Activated CD8-positive, alpha-beta T cell treated with anti-CD3 and anti-CD28 coated beads, Interleukin-2, amount 10 ng/mL, durations not matched to agents 7 days and 5 days (primary cell): ENCODE measurements at regions not wholly inside any gene's neighbourhood (a gene's known extent, or its start where the extent isn't known, plus 50 kb on each side); places are given as distances from the start of the nearest gene placed in this dataset.

ENCODE experiments used
- ATAC-seq: fragments of 150-1000 bp; cut with Tn5 transposase; one replicate; pipeline ENCODE4 v1.10.0; 2021; ENCODE audit warnings: moderate library complexity
- CTCF ChIA-PET: fragments of 350-600 bp; sonication (Branson Sonifier 250); formaldehyde crosslinking; loops from one replicate; lab custom pipeline; 2021; ENCODE audit warnings: antibody characterized with exemption; lab: Charles Lee
- POLR2A ChIA-PET: fragments of 350-600 bp; sonication (Branson Sonifier 250); formaldehyde crosslinking; loops from one replicate; lab custom pipeline; 2021; ENCODE audit warnings: antibody characterized with exemption; lab: Charles Lee
- DNase-seq: peaks from one replicate; pipeline ENCODE4 v3.0.0-alpha.2; 2020
- H3K27ac Mint-ChIP-seq: one replicate; pipeline ENCODE4 v1.8.0; 2021; ENCODE audit warnings: mild to moderate bottlenecking, mixed read lengths
- H3K27me3 Mint-ChIP-seq: one replicate; pipeline ENCODE4 v1.8.0; 2021; ENCODE audit warnings: low read depth, mixed read lengths
- H3K36me3 Mint-ChIP-seq: one replicate; pipeline ENCODE4 v1.8.0; 2021; ENCODE audit warnings: low read depth, mixed read lengths
- H3K4me1 Mint-ChIP-seq: one replicate; pipeline ENCODE4 v1.8.0; 2021; ENCODE audit warnings: low read depth, mixed read lengths
- H3K4me3 Mint-ChIP-seq: one replicate; pipeline ENCODE4 v1.8.0; 2021; ENCODE audit warnings: mild to moderate bottlenecking, mixed read lengths
- H3K9me3 Mint-ChIP-seq: one replicate; pipeline ENCODE4 v1.8.0; 2022; ENCODE audit warnings: mixed read lengths; ENCODE audit not compliant: insufficient read depth

DNA sequence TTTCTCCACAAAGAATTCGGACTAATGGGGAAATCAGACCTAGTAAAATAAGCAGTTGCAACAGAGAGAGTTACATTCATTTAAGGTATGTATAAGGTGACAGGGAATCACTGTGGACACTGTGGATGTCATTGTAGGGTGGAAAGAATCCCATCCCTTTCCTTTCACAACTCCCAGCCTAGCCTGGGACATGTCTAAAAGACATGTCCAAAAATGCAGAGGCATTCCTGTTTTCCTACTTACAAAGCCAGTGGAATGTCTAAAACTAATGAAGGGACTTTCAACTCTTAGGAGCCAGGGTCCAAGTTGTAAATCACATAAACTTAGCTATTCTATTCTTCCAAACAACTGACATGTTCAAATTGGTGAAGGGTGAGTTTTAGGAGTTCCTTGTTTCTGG is 511.0 kb downstream of the PRELID2 start:
- ATAC-seq (no peak), DNase-seq (no peak)
- peaks cover 9% of the 10 kb centered on the region for H3K9me3 Mint-ChIP-seq
- no peak overlapping the region for H3K27ac Mint-ChIP-seq
- H3K4me3 Mint-ChIP-seq = no peak overlapping the region
- H3K27me3 Mint-ChIP-seq = no peaks in the 10 kb centered on the region
- CTCF ChIA-PET = no interaction called here
- POLR2A ChIA-PET = no interaction called here
- no peaks in the 10 kb centered on the region for H3K36me3 Mint-ChIP-seq
- H3K4me1 Mint-ChIP-seq = no peaks in the 10 kb centered on the region

DNA sequence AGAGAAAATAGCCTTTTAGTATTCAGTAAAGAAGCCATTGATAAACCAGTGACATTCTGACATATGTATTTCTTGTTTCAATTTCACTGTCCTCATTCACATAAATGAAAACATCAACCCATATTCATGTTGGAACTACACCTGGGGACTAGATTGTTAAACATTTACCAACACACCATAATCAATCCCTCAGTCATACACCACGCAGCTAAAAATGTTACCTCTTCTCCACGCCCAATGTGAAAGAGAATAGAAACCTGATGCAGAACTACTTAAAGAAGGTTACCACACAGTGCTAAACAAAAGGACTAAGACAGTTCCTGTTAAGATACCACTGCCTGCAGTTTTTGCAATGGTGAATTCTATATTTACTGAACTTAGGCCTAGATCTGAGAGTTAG is 518.9 kb downstream of the PRELID2 start:
- no peaks in the 10 kb centered on the region for H3K4me1 Mint-ChIP-seq
- ATAC-seq = no peak

DNA sequence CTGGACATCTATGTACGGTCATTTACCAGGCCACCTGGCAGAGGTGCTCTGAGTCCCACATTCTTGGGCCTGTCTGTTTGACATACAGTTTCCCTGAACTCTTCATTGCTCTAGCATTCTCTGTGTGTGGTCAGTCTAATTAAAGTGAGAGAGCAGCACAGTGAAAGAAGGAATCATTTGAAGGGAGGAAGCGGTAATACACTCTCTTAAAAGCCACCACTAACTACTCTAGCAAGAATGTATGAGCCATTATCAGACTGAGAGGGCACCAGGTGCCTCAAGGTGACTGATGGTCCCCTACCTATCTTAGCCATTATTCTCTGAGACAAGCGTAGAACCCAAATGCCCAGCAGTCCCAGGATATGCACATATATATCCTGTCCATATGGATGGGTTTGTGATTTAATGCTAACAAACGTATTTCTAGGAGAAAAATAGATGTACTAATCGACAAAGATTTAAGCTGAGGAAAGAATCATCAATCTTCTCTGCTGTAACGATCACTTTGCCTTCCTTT is 527.2 kb downstream of the PRELID2 start:
- no peaks in the 10 kb centered on the region for H3K27me3 Mint-ChIP-seq
- H3K36me3 Mint-ChIP-seq = no peaks in the 10 kb centered on the region
- ChIA-PET CTCF (no interaction called here), POLR2A (no interaction called here)
- H3K4me3 Mint-ChIP-seq = no peak overlapping the region
- no peak for ATAC-seq
- H3K9me3 Mint-ChIP-seq = no peaks in the 10 kb centered on the region
- H3K27ac Mint-ChIP-seq = no peak overlapping the region
- no peaks in the 10 kb centered on the region for H3K4me1 Mint-ChIP-seq
- DNase-seq = no peak

More for the DNA sequence above, 518.9 kb downstream of the PRELID2 start:
- Mint-ChIP-seq H3K4me3 (no peak overlapping the region), H3K27me3 (no peaks in the 10 kb centered on the region), H3K36me3 (no peaks in the 10 kb centered on the region), H3K9me3 (peaks cover 3% of the 10 kb centered on the region), H3K27ac (no peak overlapping the region)
- POLR2A ChIA-PET = no interaction called here
- DNase-seq = no peak
- CTCF ChIA-PET = no interaction called here

DNA sequence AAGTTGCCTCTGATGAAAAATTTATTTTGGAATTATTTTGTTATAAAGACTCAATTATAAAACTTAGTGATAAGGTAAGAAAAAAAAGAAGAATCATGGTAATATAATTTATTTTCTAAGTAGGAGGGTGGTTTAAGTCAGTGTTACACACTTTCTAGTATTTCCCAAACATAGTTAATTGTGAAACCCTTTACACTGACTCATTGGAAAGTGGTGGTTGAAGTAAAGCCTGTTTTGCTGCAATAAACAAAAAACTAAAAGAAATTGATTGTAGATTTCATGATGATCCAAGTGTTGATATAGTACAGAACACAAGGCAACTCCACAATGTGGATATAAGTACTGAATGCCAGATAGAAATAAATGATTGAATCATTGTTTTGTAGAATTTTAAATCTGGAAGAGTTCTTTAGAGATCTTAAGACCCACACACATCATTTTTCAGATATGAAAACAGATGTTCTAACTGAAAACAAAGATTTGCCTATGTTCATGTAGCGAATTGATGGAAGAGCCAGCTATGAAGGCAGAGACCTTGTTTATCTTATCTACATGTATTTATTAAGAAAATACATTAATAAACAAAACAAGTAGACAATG is 539.8 kb downstream of the PRELID2 start:
- DNase-seq = no peak
- no peaks in the 10 kb centered on the region for H3K27me3 Mint-ChIP-seq
- no peak overlapping the region for H3K27ac Mint-ChIP-seq
- H3K9me3 Mint-ChIP-seq = no peaks in the 10 kb centered on the region
- ChIA-PET CTCF (no interaction called here), POLR2A (no interaction called here)
- no peak for ATAC-seq
- no peaks in the 10 kb centered on the region for H3K36me3 Mint-ChIP-seq
- no peak overlapping the region for H3K4me3 Mint-ChIP-seq
- no peaks in the 10 kb centered on the region for H3K4me1 Mint-ChIP-seq

DNA sequence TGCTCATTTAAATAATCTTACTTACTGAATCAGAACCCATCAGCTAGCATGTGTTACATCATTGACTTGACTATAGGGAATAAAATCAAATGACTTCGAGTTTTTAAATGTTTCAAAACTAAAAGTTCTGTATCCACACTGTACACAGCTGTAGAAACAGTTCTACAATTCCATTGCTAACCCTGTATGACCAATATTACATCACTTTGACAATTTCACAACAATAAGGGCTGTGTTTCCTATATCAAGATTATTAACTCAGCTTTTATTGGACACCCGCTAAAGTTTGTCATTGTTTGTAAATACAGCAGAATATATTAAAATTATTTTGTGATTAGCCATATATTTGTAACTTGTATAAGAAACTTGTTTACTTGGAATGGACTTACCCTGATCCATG is 540.8 kb downstream of the PRELID2 start:
- Mint-ChIP-seq H3K36me3 (no peaks in the 10 kb centered on the region), H3K4me3 (no peak overlapping the region), H3K27me3 (no peaks in the 10 kb centered on the region), H3K9me3 (no peaks in the 10 kb centered on the region), H3K4me1 (no peaks in the 10 kb centered on the region), H3K27ac (no peak overlapping the region)
- POLR2A ChIA-PET = no interaction called here
- no peak for DNase-seq
- CTCF ChIA-PET = no interaction called here
- no peak for ATAC-seq

DNA sequence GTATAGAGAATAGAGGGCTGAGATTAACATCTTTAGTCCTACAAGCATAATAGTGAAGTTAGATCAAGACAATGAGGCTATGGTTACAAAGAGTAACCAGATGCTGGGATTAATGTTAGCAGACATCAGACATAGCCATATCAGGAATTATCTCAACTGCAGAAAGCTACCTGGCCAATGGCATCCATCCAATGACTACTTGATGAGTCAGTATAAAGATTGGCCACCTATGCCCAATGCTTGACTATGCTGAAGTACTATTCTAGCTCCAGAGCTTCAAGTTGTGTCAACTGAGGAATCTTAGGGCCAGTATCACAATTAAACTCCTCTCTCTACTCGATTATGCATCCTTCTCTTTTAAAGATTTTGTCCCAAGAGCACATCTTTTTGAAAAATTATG is 541.4 kb downstream of the PRELID2 start:
- no peak for ATAC-seq

DNA sequence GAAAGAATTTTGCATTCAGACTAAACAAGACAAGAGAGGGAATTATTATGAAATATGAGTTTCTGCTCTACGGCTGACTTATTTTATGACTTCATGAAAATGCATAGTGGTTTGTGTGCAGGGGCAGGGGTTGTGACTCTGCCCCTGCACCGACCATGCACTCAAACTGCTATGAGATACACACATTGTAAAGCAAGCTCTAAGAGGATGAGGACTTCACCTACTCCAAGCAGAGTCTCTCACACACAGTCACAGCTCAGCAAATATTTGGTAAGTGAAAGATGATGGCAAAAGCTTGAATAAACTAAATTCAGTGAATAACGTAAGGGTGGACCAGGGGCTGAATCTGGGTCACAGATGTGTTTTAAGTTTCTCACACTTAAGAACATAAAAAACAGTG is 542.9 kb downstream of the PRELID2 start:
- CTCF ChIA-PET = no interaction called here
- Mint-ChIP-seq H3K4me1 (no peaks in the 10 kb centered on the region), H3K36me3 (no peaks in the 10 kb centered on the region), H3K27ac (no peak overlapping the region), H3K9me3 (no peaks in the 10 kb centered on the region), H3K27me3 (no peaks in the 10 kb centered on the region), H3K4me3 (no peak overlapping the region)
- DNase-seq (no peak), ATAC-seq (no peak)
- POLR2A ChIA-PET = no interaction called here

More for the DNA sequence above, 541.4 kb downstream of the PRELID2 start:
- ChIA-PET CTCF (no interaction called here), POLR2A (no interaction called here)
- Mint-ChIP-seq H3K4me3 (no peak overlapping the region), H3K27me3 (no peaks in the 10 kb centered on the region), H3K4me1 (no peaks in the 10 kb centered on the region), H3K27ac (no peak overlapping the region), H3K9me3 (no peaks in the 10 kb centered on the region), H3K36me3 (no peaks in the 10 kb centered on the region)
- DNase-seq = no peak

DNA sequence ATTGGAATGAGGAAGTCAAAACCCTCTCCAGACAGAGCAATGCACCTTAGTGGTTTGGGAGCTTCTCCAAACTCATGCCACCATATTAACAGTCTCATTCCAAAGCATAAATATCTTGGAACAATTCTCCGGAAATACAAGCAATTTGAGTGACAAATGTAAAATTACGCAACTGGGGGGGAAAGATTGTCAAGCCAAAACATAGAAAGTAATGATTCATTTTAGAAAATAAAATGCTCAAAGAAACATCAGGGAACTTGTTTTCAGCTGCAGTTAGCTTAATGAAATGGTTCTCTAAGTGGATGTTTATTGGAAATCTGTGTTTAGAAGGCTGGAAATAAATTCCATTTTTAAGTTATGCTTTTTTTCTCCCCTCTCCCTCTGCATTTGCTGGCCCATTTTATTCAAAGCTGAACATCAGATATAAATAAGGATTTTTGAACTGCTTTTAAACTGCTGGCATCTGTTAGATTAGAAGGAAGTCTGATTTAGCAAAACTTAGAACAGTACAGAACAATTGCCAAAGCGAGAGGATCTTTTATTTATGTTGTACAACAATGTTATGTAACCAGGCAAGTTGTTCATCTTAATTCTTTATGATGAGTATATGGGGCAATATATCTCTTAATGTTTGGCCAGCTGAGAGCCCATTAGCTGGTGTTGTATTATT is 551.9 kb downstream of the PRELID2 start:
- Mint-ChIP-seq H3K36me3 (no peaks in the 10 kb centered on the region), H3K27ac (no peak overlapping the region), H3K27me3 (no peaks in the 10 kb centered on the region), H3K4me1 (no peaks in the 10 kb centered on the region), H3K9me3 (no peaks in the 10 kb centered on the region), H3K4me3 (no peak overlapping the region)
- ATAC-seq = no peak
- CTCF ChIA-PET = no interaction called here
- POLR2A ChIA-PET = no interaction called here
- DNase-seq = no peak

DNA sequence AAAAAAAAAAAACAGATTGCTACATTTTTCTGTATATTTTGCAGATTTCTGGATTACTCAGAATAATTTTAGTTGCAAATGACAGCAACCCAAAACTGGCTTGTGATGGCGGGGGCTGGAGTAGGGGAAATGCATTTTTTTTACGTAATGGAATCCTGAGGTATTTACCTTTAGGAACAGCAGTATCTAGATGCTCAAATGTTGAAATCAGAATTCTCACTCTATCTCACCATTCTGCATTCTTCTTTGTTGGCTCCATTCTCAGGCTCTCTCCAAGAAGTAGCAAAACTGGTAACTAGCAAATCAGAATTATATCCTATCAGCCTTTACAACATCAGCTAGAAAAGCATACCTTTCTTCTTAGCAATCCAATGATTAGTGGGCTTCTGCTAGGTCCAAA is 554.3 kb downstream of the PRELID2 start:
- no peaks in the 10 kb centered on the region for H3K27me3 Mint-ChIP-seq
- CTCF ChIA-PET = no interaction called here
- no peak for ATAC-seq

DNA sequence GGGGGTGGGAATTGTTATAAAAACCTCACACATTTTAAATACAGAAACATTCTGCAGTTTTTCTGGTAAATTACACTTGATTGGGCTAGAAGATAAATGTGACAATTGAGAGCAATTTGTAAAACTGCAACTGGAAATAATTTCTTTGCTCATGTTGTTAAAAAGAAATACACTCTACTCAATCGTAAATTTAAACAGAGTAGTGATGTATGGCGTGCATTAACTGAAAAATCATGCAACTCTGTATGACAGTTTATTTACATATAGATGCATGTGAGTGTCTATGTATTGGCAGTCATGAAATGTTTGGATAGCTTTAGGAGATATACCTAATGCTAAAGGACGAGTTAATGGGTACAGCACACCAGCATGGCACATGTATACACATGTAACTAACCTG is 554.9 kb downstream of the PRELID2 start:
- CTCF ChIA-PET = no interaction called here
- ATAC-seq = no peak

More for the DNA sequence above, 554.3 kb downstream of the PRELID2 start:
- DNase-seq = no peak
- Mint-ChIP-seq H3K4me1 (no peaks in the 10 kb centered on the region), H3K4me3 (no peak overlapping the region), H3K36me3 (no peaks in the 10 kb centered on the region), H3K9me3 (no peaks in the 10 kb centered on the region), H3K27ac (no peak overlapping the region)
- POLR2A ChIA-PET = no interaction called here

DNA sequence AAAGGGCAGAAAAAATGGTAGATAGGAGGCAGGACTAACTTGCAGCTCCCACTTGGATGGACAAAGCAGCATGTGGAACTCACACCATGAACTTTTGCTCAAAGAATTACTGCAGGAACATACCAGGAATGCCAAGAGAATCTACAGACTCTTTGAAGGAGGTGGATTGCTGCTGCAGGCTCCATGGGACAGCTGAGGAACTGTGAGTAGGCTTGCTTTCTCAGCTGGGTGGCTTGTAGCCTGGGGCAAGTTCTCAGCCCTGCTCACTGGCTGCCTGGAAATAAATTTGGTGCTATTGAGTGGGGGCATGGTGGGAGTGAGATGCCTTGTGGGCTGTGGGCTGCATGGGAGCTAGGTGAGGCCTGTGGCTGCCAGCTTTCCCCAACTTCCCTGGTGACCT is 574.5 kb downstream of the PRELID2 start:
- ChIA-PET POLR2A (no interaction called here), CTCF (no interaction called here)
- H3K4me3 Mint-ChIP-seq = no peak overlapping the region
- no peaks in the 10 kb centered on the region for H3K36me3 Mint-ChIP-seq
- H3K27ac Mint-ChIP-seq = no peak overlapping the region
- H3K9me3 Mint-ChIP-seq = peaks cover 5% of the 10 kb centered on the region
- ATAC-seq (no peak), DNase-seq (no peak)
- no peaks in the 10 kb centered on the region for H3K4me1 Mint-ChIP-seq
- no peaks in the 10 kb centered on the region for H3K27me3 Mint-ChIP-seq

More for the DNA sequence above, 554.9 kb downstream of the PRELID2 start:
- Mint-ChIP-seq H3K4me3 (no peak overlapping the region), H3K9me3 (no peaks in the 10 kb centered on the region), H3K4me1 (no peaks in the 10 kb centered on the region), H3K36me3 (no peaks in the 10 kb centered on the region), H3K27me3 (no peaks in the 10 kb centered on the region), H3K27ac (no peak overlapping the region)
- DNase-seq = no peak
- POLR2A ChIA-PET = no interaction called here

DNA sequence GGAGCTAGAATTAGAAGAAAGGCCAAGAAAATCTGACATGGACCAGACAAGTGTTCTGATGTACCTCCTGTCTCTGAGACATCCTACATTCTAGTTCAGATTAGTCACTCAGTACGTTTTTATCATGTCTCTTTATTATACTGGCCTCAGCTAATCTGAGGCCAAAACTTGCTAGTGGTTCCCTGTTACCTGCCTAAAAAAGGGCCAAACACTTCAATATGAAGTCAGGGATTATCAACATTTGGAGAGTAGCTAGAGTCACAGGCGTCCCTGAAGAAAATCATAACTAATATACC is 587.4 kb downstream of the PRELID2 start:
- Mint-ChIP-seq H3K27me3 (no peaks in the 10 kb centered on the region), H3K4me3 (no peak overlapping the region), H3K4me1 (no peaks in the 10 kb centered on the region), H3K27ac (no peak overlapping the region), H3K9me3 (no peaks in the 10 kb centered on the region), H3K36me3 (no peaks in the 10 kb centered on the region)
- ATAC-seq = no peak
- DNase-seq = no peak
- CTCF ChIA-PET = no interaction called here
- POLR2A ChIA-PET = no interaction called here
